DND-41 (cell line): ENCODE measurements at regions not wholly inside any gene's neighbourhood (a gene's known extent, or its start where the extent isn't known, plus 50 kb on each side); places are given as distances from the start of the nearest gene placed in this dataset.

Experiments used
- CTCF ChIP-seq: IDR thresholded peaks from 2 replicates; pipeline ENCODE4 v1.5.1; 2012; ENCODE audit warnings: borderline replicate concordance, low read length, moderate library complexity, mild to moderate bottlenecking; ENCODE audit not compliant: poor library complexity, severe bottlenecking; ENCODE audit errors: extremely low read depth
- EZH2 ChIP-seq: IDR thresholded peaks from 3 replicates; pipeline ENCODE4 v1.6.1; 2012; ENCODE audit warnings: borderline replicate concordance, low read depth, mild to moderate bottlenecking, moderate library complexity, low read length, inconsistent platforms; ENCODE audit not compliant: severe bottlenecking

DNA sequence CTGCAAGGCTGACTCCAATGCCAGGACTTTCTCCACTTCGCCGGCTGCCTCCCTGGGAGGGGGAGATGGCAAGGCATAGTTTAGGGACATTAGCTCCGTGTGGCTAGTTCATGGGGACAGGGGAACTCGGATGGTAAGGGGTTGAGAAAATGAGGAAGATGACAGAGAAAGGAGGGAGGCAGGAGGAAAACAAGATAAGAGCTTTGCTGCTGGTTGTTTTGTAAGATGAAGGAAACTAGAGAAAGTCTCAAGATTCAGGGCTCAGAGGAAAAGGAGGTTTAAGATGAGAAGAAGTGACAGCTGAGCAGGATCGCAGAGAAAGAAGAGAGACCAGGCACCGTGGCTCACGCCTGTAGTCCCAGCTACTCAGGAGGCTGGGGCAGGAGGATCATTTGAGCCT, 180.9 kb upstream of the RREB1 start:
- TF ChIP-seq CTCF: no peak
- TF ChIP-seq EZH2: no peak
